GM23248 (cell line): ENCODE measurements at regions not wholly inside any gene's neighbourhood (a gene's known extent, or its start where the extent isn't known, plus 50 kb on each side); places are given as distances from the start of the nearest gene placed in this dataset.
A peak's percentile ranks its signal among the peaks of the same experiment; 100 is the strongest.

ENCODE experiments used
- DNase-seq: peaks from one replicate; pipeline ENCODE4 v3.0.0-alpha.2; 2015
- H2AFZ ChIP-seq: fragments of 200-600 bp; sonication (generic); 2 replicates; pipeline ENCODE4 v1.6.1; 2016; ENCODE audit warnings: antibody characterized with exemption
- H3F3A ChIP-seq: fragments of 200-600 bp; sonication (generic); 2 replicates; pipeline ENCODE4 v1.6.1; 2016; ENCODE audit warnings: mild to moderate bottlenecking, antibody characterized with exemption, mixed run types; ENCODE audit not compliant: insufficient read depth
- H3K27ac ChIP-seq: fragments of 200-600 bp; sonication (generic); 2 replicates; pipeline ENCODE4 v1.5.1; 2016; ENCODE audit warnings: mild to moderate bottlenecking
- H3K27me3 ChIP-seq: fragments of 200-600 bp; sonication (generic); replicated peaks from 2 replicates; pipeline ENCODE4 v1.6.1; 2016; ENCODE audit warnings: mild to moderate bottlenecking; ENCODE audit not compliant: insufficient read depth
- H3K36me3 ChIP-seq: fragments of 200-600 bp; sonication (generic); 2 replicates; pipeline ENCODE4 v1.6.1; 2016; ENCODE audit warnings: low read depth, mild to moderate bottlenecking
- H3K4me1 ChIP-seq: fragments of 200-600 bp; sonication (generic); 2 replicates; pipeline ENCODE4 v1.6.1; 2016; ENCODE audit warnings: mild to moderate bottlenecking; ENCODE audit not compliant: insufficient read depth
- H3K4me2 ChIP-seq: fragments of 200-600 bp; sonication (generic); one replicate; pipeline ENCODE4 v1.6.1; 2016; ENCODE audit warnings: mild to moderate bottlenecking; ENCODE audit not compliant: unreplicated experiment
- H3K4me3 ChIP-seq: fragments of 200-600 bp; sonication (generic); 2 replicates; pipeline ENCODE4 v1.5.1; 2016; ENCODE audit warnings: mild to moderate bottlenecking
- H3K79me2 ChIP-seq: fragments of 200-600 bp; sonication (generic); 2 replicates; pipeline ENCODE4 v1.6.1; 2016; ENCODE audit warnings: mild to moderate bottlenecking; ENCODE audit not compliant: insufficient read depth
- H3K9ac ChIP-seq: fragments of 200-600 bp; sonication (generic); 2 replicates; pipeline ENCODE4 v1.6.1; 2016; ENCODE audit warnings: mild to moderate bottlenecking
- H3K9me2 ChIP-seq: fragments of 200-600 bp; sonication (generic); 2 replicates; pipeline ENCODE4 v1.6.1; 2016; ENCODE audit warnings: mixed run types, mild to moderate bottlenecking, moderate library complexity; ENCODE audit not compliant: insufficient read depth
- H3K9me3 ChIP-seq: fragments of 200-600 bp; sonication (generic); one replicate; pipeline ENCODE4 v1.6.1; 2017; ENCODE audit warnings: low read depth
- H4K20me1 ChIP-seq: fragments of 200-600 bp; sonication (generic); 2 replicates; pipeline ENCODE4 v1.6.0; 2016; ENCODE audit not compliant: insufficient read depth
- EZH2 ChIP-seq: fragments of 200-600 bp; sonication (generic); IDR thresholded peaks from 2 replicates; pipeline ENCODE4 v1.6.1; 2018; ENCODE audit warnings: antibody characterized with exemption, mild to moderate bottlenecking; ENCODE audit not compliant: insufficient read depth, poor library complexity, severe bottlenecking
- EZH2phosphoT487 ChIP-seq: fragments of 200-600 bp; sonication (generic); IDR thresholded peaks from 2 replicates; pipeline ENCODE4 v1.6.1; 2018; ENCODE audit warnings: antibody characterized with exemption, moderate library complexity, mild to moderate bottlenecking, low read depth; ENCODE audit not compliant: insufficient read depth
- WGBS, 2 experiments: methylation state at CpG; one replicate each; pipeline ENCODE4 v1.1.6; 2015 to 2017; ENCODE audit warnings: low lambda C conversion rate in 2 of 2, low coverage in 1 of 2; ENCODE audit errors: missing lambda C conversion rate in 2 of 2; 5-methylcytosine and 5-hydroxymethylcytosine counted together
- in situ Hi-C: fragments of 300-500 bp; cut with MboI; formaldehyde crosslinking; loops from 2 replicates; pipeline ENCODE4 v1.15.0; 2020

- no peaks in the 10 kb centered on the region for H3K9me3 ChIP-seq
- no peak overlapping the region for H2AFZ ChIP-seq
- H3K36me3 ChIP-seq: no peaks in the 10 kb centered on the region
- H3K27ac ChIP-seq: no peak overlapping the region
- in situ Hi-C loops: no loop called here
- H3K79me2 ChIP-seq: no peaks in the 10 kb centered on the region
- H3K4me3 ChIP-seq: no peak overlapping the region
- 91 to 100% methylated on average over 1 of the region's 1 CpG for WGBS, 2 experiments
- no peak overlapping the region for H3K4me2 ChIP-seq
- H3F3A ChIP-seq: no peaks in the 10 kb centered on the region
- H4K20me1 ChIP-seq: no peaks in the 10 kb centered on the region
- no peak for DNase-seq
- no peaks in the 10 kb centered on the region for H3K9me2 ChIP-seq
- TF ChIP-seq EZH2phosphoT487: no peak
- no peak for TF ChIP-seq EZH2
- no peaks in the 10 kb centered on the region for H3K4me1 ChIP-seq
- H3K27me3 ChIP-seq: no peaks in the 10 kb centered on the region
- H3K9ac ChIP-seq: no peak overlapping the region
Observed at GRCh38 chr7:54885285-54885684, 126.3 kb upstream of the SEC61G start.

- Histone ChIP-seq H3K4me3 (peak overlapping the region; percentile 77), H3K9me3 (no peaks in the 10 kb centered on the region), H3K79me2 (no peaks in the 10 kb centered on the region), H3K4me1 (no peaks in the 10 kb centered on the region), H2AFZ (peak overlapping the region; percentile 88), H3F3A (no peaks in the 10 kb centered on the region), H3K36me3 (no peaks in the 10 kb centered on the region), H3K27ac (no peak overlapping the region), H3K9me2 (no peaks in the 10 kb centered on the region), H3K27me3 (no peaks in the 10 kb centered on the region), H4K20me1 (no peaks in the 10 kb centered on the region), H3K9ac (peak overlapping the region; percentile 51), H3K4me2 (peak overlapping the region; percentile 94)
- in situ Hi-C loops: no loop called here
- WGBS, 2 experiments: 12 to 14% methylated on average over 26 of the region's 26 CpGs
- DNase-seq: peak; percentile 57
- TF ChIP-seq EZH2phosphoT487: no peak
Observed at GRCh38 chr7:54888067-54888733, 129.2 kb upstream of the SEC61G start.

GRCh38 chr7:54888734-54889082, 129.7 kb upstream of the SEC61G start:
- WGBS, 2 experiments: 11 to 15% methylated on average over 12 of the region's 12 CpGs
- no peaks in the 10 kb centered on the region for H3K9me3 ChIP-seq
- no peaks in the 10 kb centered on the region for H3K27me3 ChIP-seq
- H3F3A ChIP-seq: no peaks in the 10 kb centered on the region
- H3K27ac ChIP-seq: no peak overlapping the region
- H4K20me1 ChIP-seq: no peaks in the 10 kb centered on the region
- peak overlapping the region; percentile 51 for H3K9ac ChIP-seq
- H3K9me2 ChIP-seq: no peaks in the 10 kb centered on the region
- no peak for TF ChIP-seq EZH2phosphoT487
- no peak for TF ChIP-seq EZH2
- H3K4me2 ChIP-seq: peak overlapping the region; percentile 94
- H3K4me3 ChIP-seq: peak overlapping the region; percentile 77
- no peak for DNase-seq
- H3K36me3 ChIP-seq: no peaks in the 10 kb centered on the region
- peak overlapping the region; percentile 88 for H2AFZ ChIP-seq
- no peaks in the 10 kb centered on the region for H3K79me2 ChIP-seq
- in situ Hi-C loops: no loop called here
- H3K4me1 ChIP-seq: no peaks in the 10 kb centered on the region

- no peak overlapping the region for H3K4me3 ChIP-seq
- H4K20me1 ChIP-seq: no peaks in the 10 kb centered on the region
- H3K9me2 ChIP-seq: no peaks in the 10 kb centered on the region
- peak; percentile 24 for DNase-seq
- H3K4me1 ChIP-seq: 0 out of 2 replicates have a peak, but pooled peaks cover 7% of the 10 kb centered on the region
- WGBS, 2 experiments: 25 to 30% methylated on average over 2 of the region's 2 CpGs
- no peak overlapping the region for H3K9ac ChIP-seq
- no peak overlapping the region for H3K27ac ChIP-seq
- TF ChIP-seq EZH2: no peak
- TF ChIP-seq EZH2phosphoT487: no peak
- no peaks in the 10 kb centered on the region for H3K36me3 ChIP-seq
- H3K9me3 ChIP-seq: no peaks in the 10 kb centered on the region
- 0 out of 2 replicates have a peak, but pooled peaks cover 7% of the 10 kb centered on the region for H3F3A ChIP-seq
- no peaks in the 10 kb centered on the region for H3K27me3 ChIP-seq
- no peaks in the 10 kb centered on the region for H3K79me2 ChIP-seq
- in situ Hi-C loops: no loop called here
- no peak overlapping the region for H3K4me2 ChIP-seq
- no peak overlapping the region for H2AFZ ChIP-seq
Observed at GRCh38 chr7:54897891-54898290, 120.9 kb upstream of the EGFR start.
